ENCODE measurements at regions not wholly inside any gene's neighbourhood (a gene's known extent, or its start where the extent isn't known, plus 50 kb on each side); places are given as distances from the start of the nearest gene placed in this dataset.

DNA sequence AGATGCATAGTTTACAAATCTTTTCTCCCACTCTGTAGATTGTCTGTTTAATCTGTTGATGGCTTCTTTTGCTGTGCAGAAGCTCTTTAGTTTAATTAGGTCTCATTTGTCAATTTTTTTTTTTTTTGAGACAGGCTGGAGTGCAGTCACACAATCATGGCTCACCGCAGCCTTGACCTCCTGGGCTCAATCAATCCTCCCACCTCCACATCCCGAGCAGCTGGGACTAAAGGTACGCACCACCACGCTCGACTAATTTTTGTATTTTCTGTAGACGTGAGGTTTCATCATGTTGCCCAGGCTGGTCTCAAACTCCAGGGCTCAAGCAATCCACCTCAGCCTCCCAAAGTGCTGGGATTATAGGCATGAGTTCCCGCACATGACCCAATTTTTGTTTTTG lies 1655.8 kb downstream of the REEP3 start:
- TF ChIP-seq, protein P1, sequence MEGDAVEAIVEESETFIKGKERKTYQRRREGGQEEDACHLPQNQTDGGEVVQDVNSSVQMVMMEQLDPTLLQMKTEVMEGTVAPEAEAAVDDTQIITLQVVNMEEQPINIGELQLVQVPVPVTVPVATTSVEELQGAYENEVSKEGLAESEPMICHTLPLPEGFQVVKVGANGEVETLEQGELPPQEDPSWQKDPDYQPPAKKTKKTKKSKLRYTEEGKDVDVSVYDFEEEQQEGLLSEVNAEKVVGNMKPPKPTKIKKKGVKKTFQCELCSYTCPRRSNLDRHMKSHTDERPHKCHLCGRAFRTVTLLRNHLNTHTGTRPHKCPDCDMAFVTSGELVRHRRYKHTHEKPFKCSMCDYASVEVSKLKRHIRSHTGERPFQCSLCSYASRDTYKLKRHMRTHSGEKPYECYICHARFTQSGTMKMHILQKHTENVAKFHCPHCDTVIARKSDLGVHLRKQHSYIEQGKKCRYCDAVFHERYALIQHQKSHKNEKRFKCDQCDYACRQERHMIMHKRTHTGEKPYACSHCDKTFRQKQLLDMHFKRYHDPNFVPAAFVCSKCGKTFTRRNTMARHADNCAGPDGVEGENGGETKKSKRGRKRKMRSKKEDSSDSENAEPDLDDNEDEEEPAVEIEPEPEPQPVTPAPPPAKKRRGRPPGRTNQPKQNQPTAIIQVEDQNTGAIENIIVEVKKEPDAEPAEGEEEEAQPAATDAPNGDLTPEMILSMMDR (IDR thresholded peaks at IDR 0.05; ENCODE audit: poor library complexity): no peak
- TF ChIP-seq EZH2phosphoT487 (IDR thresholded peaks at IDR 0.05; ENCODE audit: low read depth, severe bottlenecking, unreplicated experiment) (no peak), EZH2 (IDR thresholded peaks at IDR 0.05; ENCODE audit: borderline replicate concordance) (no peak)

Measured in hepatocyte (in vitro differentiated cells).